Right lobe of liver (tissue), 4 donors: ENCODE measurements at regions not wholly inside any gene's neighbourhood (a gene's known extent, or its start where the extent isn't known, plus 50 kb on each side); places are given as distances from the start of the nearest gene placed in this dataset.

Source experiments
- POLR2A ChIP-seq: fragments of 450-650 bp; IDR thresholded peaks from one replicate; pipeline ENCODE4 v1.6.1; 2017; ENCODE audit warnings: antibody characterized with exemption, mild to moderate bottlenecking
- TF ChIP-seq, protein P1 (sequence below), 4 donors: fragments of 200-600 bp in 3 of 4; fragments of 450-650 bp in 1 of 4; IDR thresholded peaks; one replicate each; pipeline versions ENCODE4 v1.5.1 to v1.8.0; 2016 to 2022; ENCODE audit warnings: antibody characterized with exemption in 4 of 4, mild to moderate bottlenecking in 2 of 4
- donor health status: DM: no; HTN: no; CAD: no.
- donor health status: DM: no; HTN: no; CAD: no.
- donor health status: DM: no; HTN: yes; CAD: no.

DNA sequence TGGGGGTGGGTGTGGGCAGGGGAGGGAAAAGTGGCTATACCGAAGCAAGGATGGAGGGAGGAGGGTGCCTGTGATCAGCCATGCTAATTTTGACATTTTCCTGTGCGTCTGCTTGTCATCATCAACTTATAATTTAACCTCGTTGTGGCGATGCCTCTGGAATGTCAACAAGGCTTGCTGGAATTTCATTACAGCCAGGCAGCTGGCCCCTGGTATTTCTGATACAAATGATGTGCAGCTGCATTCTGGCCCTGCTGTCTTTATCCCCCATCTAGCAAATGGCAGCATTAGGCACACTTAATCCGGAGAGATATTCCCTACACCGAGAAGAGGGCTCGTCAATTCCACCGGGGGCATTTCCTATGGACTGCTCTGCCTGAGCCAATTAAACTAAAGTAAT is 278.3 kb upstream of the CCL2 start:
- TF ChIP-seq, protein P1, sequence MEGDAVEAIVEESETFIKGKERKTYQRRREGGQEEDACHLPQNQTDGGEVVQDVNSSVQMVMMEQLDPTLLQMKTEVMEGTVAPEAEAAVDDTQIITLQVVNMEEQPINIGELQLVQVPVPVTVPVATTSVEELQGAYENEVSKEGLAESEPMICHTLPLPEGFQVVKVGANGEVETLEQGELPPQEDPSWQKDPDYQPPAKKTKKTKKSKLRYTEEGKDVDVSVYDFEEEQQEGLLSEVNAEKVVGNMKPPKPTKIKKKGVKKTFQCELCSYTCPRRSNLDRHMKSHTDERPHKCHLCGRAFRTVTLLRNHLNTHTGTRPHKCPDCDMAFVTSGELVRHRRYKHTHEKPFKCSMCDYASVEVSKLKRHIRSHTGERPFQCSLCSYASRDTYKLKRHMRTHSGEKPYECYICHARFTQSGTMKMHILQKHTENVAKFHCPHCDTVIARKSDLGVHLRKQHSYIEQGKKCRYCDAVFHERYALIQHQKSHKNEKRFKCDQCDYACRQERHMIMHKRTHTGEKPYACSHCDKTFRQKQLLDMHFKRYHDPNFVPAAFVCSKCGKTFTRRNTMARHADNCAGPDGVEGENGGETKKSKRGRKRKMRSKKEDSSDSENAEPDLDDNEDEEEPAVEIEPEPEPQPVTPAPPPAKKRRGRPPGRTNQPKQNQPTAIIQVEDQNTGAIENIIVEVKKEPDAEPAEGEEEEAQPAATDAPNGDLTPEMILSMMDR (IDR thresholded peaks at IDR 0.05), result no peak
- TF ChIP-seq POLR2A, result no peak
